IMR-90 (cell line): ENCODE measurements at regions not wholly inside any gene's neighbourhood (a gene's known extent, or its start where the extent isn't known, plus 50 kb on each side); places are given as distances from the start of the nearest gene placed in this dataset.

Experiments
- ATAC-seq: fragments of 200-7000 bp; cut with Tn5 transposase; 2 replicates; pipeline ENCODE4 v1.9.1; 2020; ENCODE audit warnings: low read depth, mild to moderate bottlenecking, moderate library complexity
- BruUV-seq: library from RNA; stranded (reverse); fragments of 400-500 nt; replicated peaks from 2 replicates; lab custom pipeline; 2021; lab: Mats Ljungman, UMichigan
- CTCF ChIA-PET: fragments of 300-600 bp; formaldehyde crosslinking; extraction: SDS; loops from one replicate; lab custom pipeline; 2021; ENCODE audit warnings: antibody characterized with exemption; lab: Yijun Ruan, JAX
- POLR2A ChIA-PET: fragments of 300-600 bp; sonication (Branson Sonifier 250); formaldehyde crosslinking; loops from one replicate; lab custom pipeline; 2022; ENCODE audit warnings: antibody characterized with exemption; ENCODE audit not compliant: unreplicated experiment; lab: Charles Lee
- DNase-seq: peaks from one replicate; pipeline ENCODE4 v3.0.0; 2013
- H2AFZ ChIP-seq: replicated peaks from 2 replicates; pipeline ENCODE3; 2013; ENCODE audit warnings: low read length, mild to moderate bottlenecking; ENCODE audit not compliant: poor library complexity
- H2AK5ac ChIP-seq: 2 replicates; pipeline ENCODE4 v1.6.1; 2013; ENCODE audit warnings: low read depth, low read length, inconsistent platforms
- H2AK9ac ChIP-seq: replicated peaks from 2 replicates; pipeline ENCODE3; 2013; ENCODE audit warnings: mild to moderate bottlenecking, low read depth, low read length, moderate library complexity; ENCODE audit not compliant: poor library complexity
- H2BK120ac ChIP-seq: 2 replicates; pipeline ENCODE4 v1.6.1; 2013; ENCODE audit warnings: low read depth, low read length, inconsistent platforms
- H2BK15ac ChIP-seq: 3 replicates; pipeline ENCODE4 v1.6.1; 2013; ENCODE audit warnings: low read depth, low read length, inconsistent platforms
- H2BK20ac ChIP-seq: 2 replicates; pipeline ENCODE4 v1.6.1; 2013; ENCODE audit warnings: low read depth, mild to moderate bottlenecking, inconsistent platforms, low read length, moderate library complexity
- H2BK5ac ChIP-seq: 2 replicates; pipeline ENCODE4 v1.6.1; 2013; ENCODE audit warnings: mild to moderate bottlenecking, low read depth, low read length, inconsistent platforms; ENCODE audit not compliant: poor library complexity, severe bottlenecking
- H3K14ac ChIP-seq: replicated peaks from 2 replicates; pipeline ENCODE4 v1.6.1; 2013; ENCODE audit warnings: low read depth, low read length, inconsistent platforms
- H3K18ac ChIP-seq: 2 replicates; pipeline ENCODE4 v1.6.1; 2013; ENCODE audit warnings: low read depth, low read length, control low read depth
- H3K23ac ChIP-seq: 2 replicates; pipeline ENCODE4 v1.6.1; 2013; ENCODE audit warnings: low read depth, low read length, inconsistent platforms
- H3K27ac ChIP-seq: 2 replicates; pipeline ENCODE4 v1.5.1; 2013; ENCODE audit warnings: mild to moderate bottlenecking, control low read depth, low read length; ENCODE audit not compliant: insufficient read depth
- H3K27me3 ChIP-seq: 2 replicates; pipeline ENCODE4 v1.6.1; 2013; ENCODE audit warnings: low read length; ENCODE audit not compliant: control insufficient read depth, insufficient read depth
- H3K36me3 ChIP-seq: 2 replicates; pipeline ENCODE4 v1.6.1; 2013; ENCODE audit warnings: low read length, mixed read lengths; ENCODE audit not compliant: control insufficient read depth, insufficient read depth
- H3K4ac ChIP-seq: 2 replicates; pipeline ENCODE4 v1.6.1; 2013; ENCODE audit warnings: low read depth, low read length, inconsistent platforms
- H3K4me1 ChIP-seq: 2 replicates; pipeline ENCODE4 v1.6.1; 2013; ENCODE audit warnings: low read length, mixed read lengths; ENCODE audit not compliant: control insufficient read depth, insufficient read depth
- H3K4me2 ChIP-seq: 2 replicates; pipeline ENCODE4 v1.6.1; 2013; ENCODE audit warnings: low read depth, mild to moderate bottlenecking, control low read depth, low read length, moderate library complexity
- H3K4me3 ChIP-seq: 2 replicates; pipeline ENCODE4 v1.5.1; 2013; ENCODE audit warnings: low read depth, mild to moderate bottlenecking, control low read depth, low read length, moderate library complexity; ENCODE audit not compliant: insufficient read depth
- H3K56ac ChIP-seq: 2 replicates; pipeline ENCODE4 v1.6.1; 2013; ENCODE audit warnings: low read length, inconsistent platforms; ENCODE audit not compliant: insufficient read depth; ENCODE audit errors: extremely low read depth
- H3K79me1 ChIP-seq, 2 experiments: 2 replicates each; pipeline ENCODE4 v1.6.1; 2013; ENCODE audit warnings: low read length in 2 of 2, inconsistent platforms in 1 of 2, low read depth in 1 of 2
- H3K9ac ChIP-seq: 2 replicates; pipeline ENCODE4 v1.6.1; 2013; ENCODE audit warnings: low read depth, low read length, control low read depth
- H3K9me1 ChIP-seq: 2 replicates; pipeline ENCODE4 v1.6.1; 2013; ENCODE audit warnings: low read length, inconsistent platforms; ENCODE audit not compliant: insufficient read depth
- H3K9me3 ChIP-seq: 2 replicates; pipeline ENCODE4 v1.6.1; 2013; ENCODE audit warnings: low read length; ENCODE audit not compliant: control insufficient read depth, insufficient read depth
- H4K20me1 ChIP-seq: 2 replicates; pipeline ENCODE4 v1.6.1; 2013; ENCODE audit warnings: low read length, inconsistent platforms; ENCODE audit not compliant: insufficient read depth
- H4K5ac ChIP-seq: 2 replicates; pipeline ENCODE4 v1.6.1; 2013; ENCODE audit warnings: mild to moderate bottlenecking, low read depth, low read length, control low read depth
- H4K8ac ChIP-seq, 2 experiments: 2 replicates each; pipeline ENCODE4 v1.6.1; 2013; ENCODE audit warnings: low read depth in 2 of 2, low read length in 2 of 2, control low read depth in 1 of 2, inconsistent platforms in 1 of 2
- H4K91ac ChIP-seq: 2 replicates; pipeline ENCODE4 v1.6.1; 2013; ENCODE audit warnings: low read depth, low read length, inconsistent platforms; ENCODE audit not compliant: insufficient read depth
- BHLHE40 ChIP-seq: fragments of 150-350 bp; IDR thresholded peaks from 2 replicates; pipeline ENCODE4 v1.6.1; 2016; ENCODE audit warnings: mild to moderate bottlenecking, low read depth, low read length
- CEBPB ChIP-seq: IDR thresholded peaks from 2 replicates; pipeline ENCODE4 v1.6.1; 2012; ENCODE audit warnings: low read depth, low read length, improper control_type of control experiment
- CHD1 ChIP-seq: IDR thresholded peaks from 2 replicates; pipeline ENCODE4 v1.6.1; 2012; ENCODE audit warnings: low read depth, low read length, improper control_type of control experiment
- CTCF ChIP-seq: conservative IDR thresholded peaks from 2 replicates; pipeline ENCODE4 v1.5.1; 2012; ENCODE audit warnings: mild to moderate bottlenecking, low read depth, low read length, improper control_type of control experiment
- ELK1 ChIP-seq: fragments of 150-350 bp; IDR thresholded peaks from 2 replicates; pipeline ENCODE4 v1.6.1; 2016; ENCODE audit warnings: low read depth, mild to moderate bottlenecking, low read length, moderate library complexity, borderline replicate concordance
- FOS ChIP-seq: fragments of 150-350 bp; IDR thresholded peaks from 2 replicates; pipeline ENCODE4 v1.6.1; 2016; ENCODE audit warnings: low read depth, low read length
- MAFK ChIP-seq: IDR thresholded peaks from 2 replicates; pipeline ENCODE4 v1.6.1; 2012; ENCODE audit warnings: low read depth, low read length, improper control_type of control experiment
- MAZ ChIP-seq: IDR thresholded peaks from 2 replicates; pipeline ENCODE4 v1.6.1; 2012; ENCODE audit warnings: low read depth, mild to moderate bottlenecking, low read length, improper control_type of control experiment, moderate library complexity, borderline replicate concordance
- MXI1 ChIP-seq: IDR thresholded peaks from 2 replicates; pipeline ENCODE4 v1.6.1; 2012; ENCODE audit warnings: low read depth, mild to moderate bottlenecking, low read length, moderate library complexity, borderline replicate concordance
- NFE2L2 ChIP-seq: fragments of 150-350 bp; IDR thresholded peaks from 2 replicates; pipeline ENCODE4 v1.6.1; 2016; ENCODE audit warnings: low read depth, mild to moderate bottlenecking, low read length
- POLR2A ChIP-seq: IDR thresholded peaks from 2 replicates; pipeline ENCODE4 v1.6.1; 2012; ENCODE audit warnings: mild to moderate bottlenecking, low read depth, low read length
- RAD21 ChIP-seq: IDR thresholded peaks from 2 replicates; pipeline ENCODE4 v1.6.1; 2012; ENCODE audit warnings: low read length, improper control_type of control experiment
- RCOR1 ChIP-seq: IDR thresholded peaks from 2 replicates; pipeline ENCODE4 v1.6.1; 2012; ENCODE audit warnings: mild to moderate bottlenecking, low read length, improper control_type of control experiment; ENCODE audit not compliant: insufficient replicate concordance
- RFX5 ChIP-seq: IDR thresholded peaks from 2 replicates; pipeline ENCODE4 v1.8.0; 2012; ENCODE audit warnings: low read depth, mild to moderate bottlenecking, low read length, moderate library complexity
- SMC3 ChIP-seq: fragments of 150-350 bp; IDR thresholded peaks from 2 replicates; pipeline ENCODE4 v1.6.1; 2016; ENCODE audit warnings: low read depth, mild to moderate bottlenecking, antibody characterized with exemption, low read length, moderate library complexity
- USF2 ChIP-seq: fragments of 150-350 bp; IDR thresholded peaks from 2 replicates; pipeline ENCODE4 v1.6.1; 2017; ENCODE audit warnings: mild to moderate bottlenecking, antibody characterized with exemption, low read length, low read depth
- WGBS, 2 experiments: methylation state at CpG; one replicate each; pipeline versions ENCODE4 v1.1.5 to v1.1.7; 2013; ENCODE audit warnings: missing lambda C conversion rate in 2 of 2; ENCODE audit not compliant: insufficient read length in 1 of 2; ENCODE audit errors: extremely low coverage in 2 of 2; 5-methylcytosine and 5-hydroxymethylcytosine counted together
- dilution Hi-C: fragments of 300-500 bp; cut with HindIII; formaldehyde crosslinking; loops from one replicate; pipeline ENCODE4 v1.14.3; 2018; ENCODE audit warnings: low sequenced_read_pairs; ENCODE audit not compliant: unreplicated experiment
- in situ Hi-C: fragments of 300-500 bp; cut with MboI; formaldehyde crosslinking; loops from 3 replicates; pipeline ENCODE4 v1.14.3; 2019; ENCODE audit warnings: low sequenced_read_pairs, inconsistent platforms, mixed read lengths
- intact Hi-C: fragments of 100-400 bp; cut with micrococcal nuclease; formaldehyde crosslinking; loops from 2 replicates; pipeline ENCODE4 v1.10.0; 2022

- intact Hi-C loops: loop anchor here (5.0 kb wide), 1 partner anchor 219 kb away; no protein-coding TSS in a partner anchor
- H2AK9ac ChIP-seq: no peak overlapping the region
- no peak overlapping the region for H3K23ac ChIP-seq
- H2AFZ ChIP-seq: no peak overlapping the region
- CTCF ChIA-PET: no interaction called here
- H4K8ac ChIP-seq: no peak overlapping the region
- H2BK120ac ChIP-seq: no peak overlapping the region
- WGBS, 2 experiments: no CpG with 5 or more reads among the region's 7 CpGs
- no TSS peak for BruUV-seq
- H2AK5ac ChIP-seq: no peak overlapping the region
- H3K18ac ChIP-seq: peak overlapping the region; percentile 31; the same call in 1 of the 2 replicates
- in situ Hi-C loops: no loop called here
- TF ChIP-seq MAFK: no peak
- no peak for TF ChIP-seq CHD1
- TF ChIP-seq MXI1: no peak
- no peak for TF ChIP-seq ELK1
- no peak for TF ChIP-seq SMC3
- TF ChIP-seq USF2: no peak
- TF ChIP-seq BHLHE40: no peak
- TF ChIP-seq RFX5: no peak
- no peak for TF ChIP-seq RAD21
- TF ChIP-seq MAZ: no peak
- no peak for TF ChIP-seq FOS
- TF ChIP-seq RCOR1: no peak
- no peak for TF ChIP-seq POLR2A
- TF ChIP-seq CEBPB: no peak
- TF ChIP-seq NFE2L2: no peak
- TF ChIP-seq CTCF: no peak
- no peaks in the 10 kb centered on the region for H3K79me1 ChIP-seq
- DNase-seq: peak; percentile 74
- H2BK20ac ChIP-seq: no peak overlapping the region
- dilution Hi-C loops: no loop called here
- peaks cover 11% of the 10 kb centered on the region for H3K9me1 ChIP-seq
- H4K20me1 ChIP-seq: no peaks in the 10 kb centered on the region
- no peak overlapping the region for H2BK15ac ChIP-seq
- no peak overlapping the region for H4K5ac ChIP-seq
- H3K14ac ChIP-seq: no peak overlapping the region
- no peak overlapping the region for H3K4me3 ChIP-seq
- H3K4me1 ChIP-seq: peaks cover 7% of the 10 kb centered on the region
- no peak overlapping the region for H2BK5ac ChIP-seq
- no peak overlapping the region for H3K27ac ChIP-seq
- no peaks in the 10 kb centered on the region for H3K9me3 ChIP-seq
- H3K36me3 ChIP-seq: no peaks in the 10 kb centered on the region
- no peak overlapping the region for H4K91ac ChIP-seq
- no peak overlapping the region for H3K9ac ChIP-seq
- ATAC-seq: no peak
- 0 out of 2 replicates have a peak overlapping the region, but pooled peaks have one; percentile 2 for H3K4ac ChIP-seq
- no peaks in the 10 kb centered on the region for H3K27me3 ChIP-seq
- no peak overlapping the region for H3K56ac ChIP-seq
- POLR2A ChIA-PET: interaction anchor here (0.5 kb wide), 1 partner anchor 567 kb away, joined by 4 read pairs; no protein-coding TSS in a partner anchor
- no peak overlapping the region for H3K4me2 ChIP-seq
These were observed 179.9 kb upstream of the THBS1 start for GRCh38 chr15:39400821-39401550.
